ENCODE measurements at regions not wholly inside any gene's neighbourhood (a gene's known extent, or its start where the extent isn't known, plus 50 kb on each side); places are given as distances from the start of the nearest gene placed in this dataset.

DNA sequence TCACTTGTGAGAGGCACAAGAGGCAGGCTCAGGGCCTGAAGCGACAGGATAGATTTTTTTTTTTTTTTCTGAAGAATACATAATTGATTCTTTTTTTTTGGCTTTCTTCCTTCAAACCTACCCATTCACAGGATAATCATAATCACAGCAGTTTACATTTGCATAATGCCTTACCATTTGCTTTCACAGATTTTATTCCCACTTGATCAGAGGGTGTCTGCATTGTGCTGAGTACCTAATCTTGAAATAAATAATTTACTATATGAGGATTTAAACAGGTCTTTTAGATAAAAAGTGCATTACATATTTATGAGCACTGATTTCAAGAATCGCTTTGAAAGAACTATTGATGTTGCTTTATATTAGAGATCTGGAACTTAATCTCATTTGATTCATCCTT is 219.3 kb downstream of the SPRY1 start:
- Histone ChIP-seq H3K27me3 (ENCODE audit: control insufficient read depth in 1 of 2, insufficient read depth in 2 of 2, low read length in 2 of 2) (no peaks in the 10 kb centered on the region), H3K9me3 (ENCODE audit: low read length) (no peaks in the 10 kb centered on the region), H3K27ac (ENCODE audit: low read depth, low read length) (no peak overlapping the region), H3K9ac (ENCODE audit: low read length) (no peak overlapping the region), H3K36me3 (ENCODE audit: insufficient read depth, low read length) (no peaks in the 10 kb centered on the region), H3K4me1 (ENCODE audit: insufficient read depth, low read length) (peaks cover 52% of the 10 kb centered on the region), H3K4me3 (ENCODE audit: low read depth in 1 of 2, low read length in 2 of 2) (no peak overlapping the region)

- Histone ChIP-seq H3K9me3 (ENCODE audit: low read length) (no peaks in the 10 kb centered on the region), H3K4me3 (ENCODE audit: low read depth in 1 of 2, low read length in 2 of 2) (peak overlapping the region in 1 of 2 donors; percentile 20), H3K9ac (ENCODE audit: low read length) (no peak overlapping the region), H3K36me3 (ENCODE audit: insufficient read depth, low read length) (no peaks in the 10 kb centered on the region), H3K27me3 (ENCODE audit: control insufficient read depth in 1 of 2, insufficient read depth in 2 of 2, low read length in 2 of 2) (no peaks in the 10 kb centered on the region), H3K27ac (ENCODE audit: low read depth, low read length) (peak overlapping the region; percentile 16), H3K4me1 (ENCODE audit: insufficient read depth, low read length) (peaks cover 63% of the 10 kb centered on the region)
Observed at GRCh38 chr4:123616951-123617461, 220.4 kb downstream of the SPRY1 start.

DNA sequence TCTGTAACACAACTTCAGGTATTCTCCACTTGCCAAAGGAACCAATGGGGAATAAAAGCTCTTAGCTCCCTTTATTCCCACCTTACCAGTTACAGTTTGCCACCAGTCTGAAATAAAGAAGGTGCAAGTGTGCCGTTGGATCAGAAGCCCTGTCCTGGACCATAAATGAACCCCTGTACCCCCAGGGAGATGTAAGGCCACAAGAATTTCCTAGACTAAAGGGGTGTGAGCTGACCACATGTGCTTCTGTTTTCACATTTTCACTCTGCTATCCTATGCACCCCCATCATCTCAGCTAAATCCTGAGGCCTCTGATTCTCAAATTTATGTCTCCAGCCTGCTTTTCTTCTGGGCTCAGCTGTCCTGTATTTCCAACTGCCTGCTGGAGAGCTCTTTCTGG is 221.2 kb downstream of the SPRY1 start:
- no peaks in the 10 kb centered on the region for H3K9me3 ChIP-seq (ENCODE audit: low read length)
- no peak overlapping the region for H3K9ac ChIP-seq (ENCODE audit: low read length)
- H3K36me3 ChIP-seq (ENCODE audit: insufficient read depth, low read length), result no peaks in the 10 kb centered on the region
- H3K27me3 ChIP-seq (ENCODE audit: control insufficient read depth in 1 of 2, insufficient read depth in 2 of 2, low read length in 2 of 2), result no peaks in the 10 kb centered on the region
- H3K27ac ChIP-seq (ENCODE audit: low read depth, low read length), result peak overlapping the region; percentile 73
- peaks cover 63% of the 10 kb centered on the region for H3K4me1 ChIP-seq (ENCODE audit: insufficient read depth, low read length)
- no peak overlapping the region for H3K4me3 ChIP-seq (ENCODE audit: low read depth in 1 of 2, low read length in 2 of 2)

GRCh38 chr4:123618606-123619005 is 222.0 kb downstream of the SPRY1 start:
- Histone ChIP-seq H3K9ac (ENCODE audit: low read length) (no peak overlapping the region), H3K4me1 (ENCODE audit: insufficient read depth, low read length) (peaks cover 62% of the 10 kb centered on the region), H3K27ac (ENCODE audit: low read depth, low read length) (no peak overlapping the region), H3K36me3 (ENCODE audit: insufficient read depth, low read length) (no peaks in the 10 kb centered on the region), H3K27me3 (ENCODE audit: control insufficient read depth in 1 of 2, insufficient read depth in 2 of 2, low read length in 2 of 2) (no peaks in the 10 kb centered on the region), H3K4me3 (ENCODE audit: low read depth in 1 of 2, low read length in 2 of 2) (no peak overlapping the region), H3K9me3 (ENCODE audit: low read length) (no peaks in the 10 kb centered on the region)

GRCh38 chr4:123619326-123619725 is 222.7 kb downstream of the SPRY1 start:
- no peak overlapping the region for H3K4me3 ChIP-seq (ENCODE audit: low read depth in 1 of 2, low read length in 2 of 2)
- peaks cover 57% of the 10 kb centered on the region for H3K4me1 ChIP-seq (ENCODE audit: insufficient read depth, low read length)
- H3K9me3 ChIP-seq (ENCODE audit: low read length), result no peaks in the 10 kb centered on the region

DNA sequence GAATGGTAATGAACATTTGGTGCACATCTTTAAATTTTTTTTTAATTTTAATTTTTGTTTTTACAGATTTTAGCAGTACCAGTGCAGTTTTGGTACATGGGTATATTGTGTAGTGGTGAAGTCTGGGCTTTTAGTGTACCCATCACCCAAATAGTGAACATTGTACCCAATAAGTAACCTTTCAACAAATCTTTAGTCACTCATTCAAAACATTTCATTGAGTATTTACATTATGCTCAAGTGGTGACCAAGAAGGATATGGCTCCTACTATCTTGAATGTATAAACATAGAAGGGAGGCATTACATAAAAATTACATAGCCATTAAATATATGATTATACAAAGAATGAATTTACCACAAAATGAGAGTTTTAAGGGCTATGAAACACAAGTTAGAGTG is 223.3 kb downstream of the SPRY1 start:
- H3K27ac ChIP-seq (ENCODE audit: low read depth, low read length), result no peak overlapping the region
- peaks cover 52% of the 10 kb centered on the region for H3K4me1 ChIP-seq (ENCODE audit: insufficient read depth, low read length)
- H3K36me3 ChIP-seq (ENCODE audit: insufficient read depth, low read length), result no peaks in the 10 kb centered on the region
- H3K4me3 ChIP-seq (ENCODE audit: low read depth in 1 of 2, low read length in 2 of 2), result no peak overlapping the region
- no peaks in the 10 kb centered on the region for H3K27me3 ChIP-seq (ENCODE audit: control insufficient read depth in 1 of 2, insufficient read depth in 2 of 2, low read length in 2 of 2)
- no peak overlapping the region for H3K9ac ChIP-seq (ENCODE audit: low read length)
- no peaks in the 10 kb centered on the region for H3K9me3 ChIP-seq (ENCODE audit: low read length)

More at GRCh38 chr4:123619326-123619725, 222.7 kb downstream of the SPRY1 start:
- Histone ChIP-seq H3K36me3 (ENCODE audit: insufficient read depth, low read length) (no peaks in the 10 kb centered on the region), H3K27me3 (ENCODE audit: control insufficient read depth in 1 of 2, insufficient read depth in 2 of 2, low read length in 2 of 2) (no peaks in the 10 kb centered on the region), H3K27ac (ENCODE audit: low read depth, low read length) (peak overlapping the region; percentile 32), H3K9ac (ENCODE audit: low read length) (no peak overlapping the region)

DNA sequence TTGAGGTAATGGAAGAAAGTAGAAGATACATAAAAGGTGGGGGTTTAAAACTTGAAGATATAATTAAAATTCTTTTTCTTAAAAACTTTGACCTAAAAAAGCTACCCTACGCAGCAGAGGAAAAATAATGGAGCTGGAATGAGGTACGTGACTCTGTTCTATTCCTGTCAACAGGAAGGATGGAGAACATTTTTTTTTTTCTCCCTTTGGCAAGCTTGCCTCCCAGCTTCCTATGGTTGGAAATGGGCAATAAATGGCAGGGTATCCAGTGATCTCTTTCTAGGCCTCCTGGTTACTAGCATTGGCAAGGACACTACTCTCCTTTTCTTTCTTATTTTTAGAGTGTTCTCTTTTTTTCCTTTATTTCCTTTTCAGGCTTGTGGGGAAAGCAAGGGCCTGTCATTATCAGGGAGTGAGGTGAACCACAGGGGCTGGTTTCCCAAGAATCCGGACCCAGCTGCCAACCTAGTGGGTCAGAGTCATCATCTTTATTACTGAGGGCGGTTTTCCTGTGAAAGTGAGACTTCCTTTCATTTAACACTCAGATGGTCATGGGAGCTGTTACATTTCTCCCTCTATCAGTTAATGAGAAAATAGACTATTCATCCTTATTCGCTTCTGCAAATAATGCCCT is 224.6 kb downstream of the SPRY1 start:
- no peak overlapping the region for H3K4me3 ChIP-seq (ENCODE audit: low read depth in 1 of 2, low read length in 2 of 2)
- no peak overlapping the region for H3K9ac ChIP-seq (ENCODE audit: low read length)
- H3K4me1 ChIP-seq (ENCODE audit: insufficient read depth, low read length), result peaks cover 41% of the 10 kb centered on the region
- peak overlapping the region; percentile 53 for H3K27ac ChIP-seq (ENCODE audit: low read depth, low read length)
- no peaks in the 10 kb centered on the region for H3K27me3 ChIP-seq (ENCODE audit: control insufficient read depth in 1 of 2, insufficient read depth in 2 of 2, low read length in 2 of 2)
- no peaks in the 10 kb centered on the region for H3K9me3 ChIP-seq (ENCODE audit: low read length)
- H3K36me3 ChIP-seq (ENCODE audit: insufficient read depth, low read length), result no peaks in the 10 kb centered on the region

DNA sequence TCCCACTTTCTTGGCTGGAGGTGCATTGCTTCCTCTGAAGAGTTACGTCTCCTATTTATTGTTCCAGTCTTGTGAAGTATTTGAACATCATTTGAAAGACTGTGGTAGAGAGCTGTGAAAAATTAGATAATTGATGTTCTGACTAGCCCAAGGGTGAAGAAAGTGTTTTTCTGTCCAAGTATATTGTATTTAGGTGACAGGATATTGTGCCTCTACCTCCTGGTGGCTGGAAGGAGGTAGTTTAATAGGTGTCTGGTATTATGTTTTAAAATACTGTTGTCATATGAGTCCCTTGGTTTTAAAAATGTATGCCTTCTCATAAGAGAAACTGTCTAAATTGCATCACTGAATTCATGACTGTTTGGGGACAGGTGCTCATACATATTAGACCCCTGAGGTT is 226.0 kb downstream of the SPRY1 start:
- no peaks in the 10 kb centered on the region for H3K9me3 ChIP-seq (ENCODE audit: low read length)
- H3K9ac ChIP-seq (ENCODE audit: low read length), result no peak overlapping the region
- no peak overlapping the region for H3K27ac ChIP-seq (ENCODE audit: low read depth, low read length)
- no peaks in the 10 kb centered on the region for H3K27me3 ChIP-seq (ENCODE audit: control insufficient read depth in 1 of 2, insufficient read depth in 2 of 2, low read length in 2 of 2)
- H3K36me3 ChIP-seq (ENCODE audit: insufficient read depth, low read length), result no peaks in the 10 kb centered on the region
- peaks cover 27% of the 10 kb centered on the region for H3K4me1 ChIP-seq (ENCODE audit: insufficient read depth, low read length)
- H3K4me3 ChIP-seq (ENCODE audit: low read depth in 1 of 2, low read length in 2 of 2), result no peak overlapping the region

GRCh38 chr4:123623611-123624010 is 227.0 kb downstream of the SPRY1 start:
- H3K27me3 ChIP-seq (ENCODE audit: control insufficient read depth in 1 of 2, insufficient read depth in 2 of 2, low read length in 2 of 2), result no peaks in the 10 kb centered on the region
- H3K36me3 ChIP-seq (ENCODE audit: insufficient read depth, low read length), result no peaks in the 10 kb centered on the region
- H3K27ac ChIP-seq (ENCODE audit: low read depth, low read length), result no peak overlapping the region
- no peak overlapping the region for H3K4me3 ChIP-seq (ENCODE audit: low read depth in 1 of 2, low read length in 2 of 2)
- H3K9me3 ChIP-seq (ENCODE audit: low read length), result no peaks in the 10 kb centered on the region
- peaks cover 19% of the 10 kb centered on the region for H3K4me1 ChIP-seq (ENCODE audit: insufficient read depth, low read length)
- H3K9ac ChIP-seq (ENCODE audit: low read length), result no peak overlapping the region

DNA sequence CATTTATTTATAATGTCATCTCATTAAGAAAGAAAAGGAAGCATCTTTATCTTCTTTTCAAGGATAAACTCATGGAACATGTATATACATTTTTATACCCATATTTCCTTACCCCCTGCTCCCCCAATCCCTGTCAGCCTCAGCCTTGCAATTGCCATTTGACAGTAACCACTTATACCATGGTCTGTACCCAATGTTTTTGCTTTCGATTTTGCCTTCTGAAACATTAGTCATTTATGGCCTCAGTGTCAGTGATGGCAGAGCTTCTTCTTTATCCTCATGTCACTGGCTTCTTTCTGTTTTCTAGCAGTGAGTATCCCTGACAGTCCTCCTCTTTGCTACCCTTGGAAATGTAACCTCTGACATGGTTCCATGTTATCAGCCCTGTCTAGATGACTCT is 228.4 kb downstream of the SPRY1 start:
- no peak overlapping the region for H3K4me3 ChIP-seq (ENCODE audit: low read depth in 1 of 2, low read length in 2 of 2)
- H3K27me3 ChIP-seq (ENCODE audit: control insufficient read depth in 1 of 2, insufficient read depth in 2 of 2, low read length in 2 of 2), result no peaks in the 10 kb centered on the region
- H3K27ac ChIP-seq (ENCODE audit: low read depth, low read length), result no peak overlapping the region
- H3K4me1 ChIP-seq (ENCODE audit: insufficient read depth, low read length), result peaks cover 18% of the 10 kb centered on the region
- H3K36me3 ChIP-seq (ENCODE audit: insufficient read depth, low read length), result no peaks in the 10 kb centered on the region
- no peaks in the 10 kb centered on the region for H3K9me3 ChIP-seq (ENCODE audit: low read length)
- no peak overlapping the region for H3K9ac ChIP-seq (ENCODE audit: low read length)

DNA sequence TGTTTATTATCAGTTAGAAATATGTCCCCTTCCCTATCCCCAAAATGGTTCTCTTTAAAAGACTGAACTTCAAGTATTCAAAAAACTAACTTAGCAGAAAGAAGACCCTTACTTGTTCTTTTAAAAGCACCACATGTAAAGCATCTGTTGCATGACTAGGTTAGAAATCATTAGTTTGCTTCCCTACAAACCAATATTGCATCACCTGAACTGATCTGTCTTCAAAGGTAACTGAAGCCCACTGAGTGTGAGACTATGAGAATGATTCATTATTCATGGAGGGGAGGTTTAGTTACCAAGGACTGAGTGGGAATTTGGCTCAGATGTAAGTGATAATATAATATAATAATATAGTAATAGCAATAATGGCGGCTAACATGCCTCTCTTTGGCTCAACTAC is 231.7 kb downstream of the SPRY1 start:
- Histone ChIP-seq H3K4me3 (ENCODE audit: low read depth in 1 of 2, low read length in 2 of 2) (no peak overlapping the region), H3K9ac (ENCODE audit: low read length) (no peak overlapping the region), H3K4me1 (ENCODE audit: insufficient read depth, low read length) (peaks cover 5% of the 10 kb centered on the region)

More for the DNA sequence above, 231.7 kb downstream of the SPRY1 start:
- Histone ChIP-seq H3K36me3 (ENCODE audit: insufficient read depth, low read length) (no peaks in the 10 kb centered on the region), H3K27me3 (ENCODE audit: control insufficient read depth in 1 of 2, insufficient read depth in 2 of 2, low read length in 2 of 2) (no peaks in the 10 kb centered on the region), H3K9me3 (ENCODE audit: low read length) (no peaks in the 10 kb centered on the region), H3K27ac (ENCODE audit: low read depth, low read length) (no peak overlapping the region)

Measured in muscle layer of colon (tissue), 2 donors.